ENCODE measurements at regions not wholly inside any gene's neighbourhood (a gene's known extent, or its start where the extent isn't known, plus 50 kb on each side); places are given as distances from the start of the nearest gene placed in this dataset.

- no peaks in the 10 kb centered on the region for H3K9me3 ChIP-seq (replicated peaks)
- no peaks in the 10 kb centered on the region for H3K4me1 ChIP-seq
- no peaks in the 10 kb centered on the region for H3K36me3 ChIP-seq
- H3K4me3 ChIP-seq, result no peak overlapping the region
- TF ChIP-seq CTCF (IDR thresholded peaks at IDR 0.05; ENCODE audit: borderline replicate concordance), result no peak
- H3K27me3 ChIP-seq (ENCODE audit: low read depth), result no peaks in the 10 kb centered on the region
- no peak for DNase-seq
- H3K27ac ChIP-seq (replicated peaks), result no peak overlapping the region
- intact Hi-C loops (cut with micrococcal nuclease), result no loop called here
Observed at GRCh38 chr2:82730811-82731210, 1728.3 kb downstream of the SUCLG1 start.

- H3K27ac ChIP-seq (replicated peaks), result no peak overlapping the region
- no peaks in the 10 kb centered on the region for H3K9me3 ChIP-seq (replicated peaks)
- no peaks in the 10 kb centered on the region for H3K4me1 ChIP-seq
- intact Hi-C loops (cut with micrococcal nuclease), result no loop called here
- no peak for TF ChIP-seq CTCF (IDR thresholded peaks at IDR 0.05; ENCODE audit: borderline replicate concordance)
- H3K36me3 ChIP-seq, result no peaks in the 10 kb centered on the region
- DNase-seq, result no peak
- H3K4me3 ChIP-seq, result no peak overlapping the region
- H3K27me3 ChIP-seq (ENCODE audit: low read depth), result no peaks in the 10 kb centered on the region
Observed at GRCh38 chr2:82728090-82728489, 1731.0 kb downstream of the SUCLG1 start.

- no peak for TF ChIP-seq CTCF (IDR thresholded peaks at IDR 0.05; ENCODE audit: borderline replicate concordance)
- H3K36me3 ChIP-seq, result no peaks in the 10 kb centered on the region
- peaks cover 13% of the 10 kb centered on the region for H3K9me3 ChIP-seq (replicated peaks)
- H3K27me3 ChIP-seq (ENCODE audit: low read depth), result no peaks in the 10 kb centered on the region
- no peaks in the 10 kb centered on the region for H3K4me1 ChIP-seq
- intact Hi-C loops (cut with micrococcal nuclease), result no loop called here
- DNase-seq, result no peak
- H3K27ac ChIP-seq (replicated peaks), result no peak overlapping the region
- H3K4me3 ChIP-seq, result no peak overlapping the region
Observed at GRCh38 chr2:82708681-82709080, 1750.4 kb downstream of the SUCLG1 start.

- Histone ChIP-seq H3K27ac (replicated peaks) (no peak overlapping the region), H3K4me3 (no peak overlapping the region), H3K9me3 (replicated peaks) (peaks cover 10% of the 10 kb centered on the region), H3K4me1 (no peaks in the 10 kb centered on the region), H3K36me3 (no peaks in the 10 kb centered on the region), H3K27me3 (ENCODE audit: low read depth) (no peaks in the 10 kb centered on the region)
- intact Hi-C loops (cut with micrococcal nuclease), result loop anchor here (10.0 kb wide), 1 partner anchor 498 kb away; no protein-coding TSS in a partner anchor
- DNase-seq, result no peak
- no peak for TF ChIP-seq CTCF (IDR thresholded peaks at IDR 0.05; ENCODE audit: borderline replicate concordance)
Observed at GRCh38 chr2:82697231-82697630, 1761.8 kb downstream of the SUCLG1 start.

- TF ChIP-seq CTCF (IDR thresholded peaks at IDR 0.05; ENCODE audit: borderline replicate concordance), result no peak
- Histone ChIP-seq H3K4me1 (no peaks in the 10 kb centered on the region), H3K4me3 (no peak overlapping the region), H3K9me3 (replicated peaks) (peaks cover 15% of the 10 kb centered on the region), H3K27ac (replicated peaks) (no peak overlapping the region), H3K27me3 (ENCODE audit: low read depth) (no peaks in the 10 kb centered on the region), H3K36me3 (no peaks in the 10 kb centered on the region)
- intact Hi-C loops (cut with micrococcal nuclease), result loop anchor here (10.0 kb wide), 1 partner anchor 500 kb away; no protein-coding TSS in a partner anchor
- DNase-seq, result no peak
Observed at GRCh38 chr2:82694431-82694830, 1764.6 kb downstream of the SUCLG1 start.

Measured in left ventricle myocardium inferior (tissue), 1 donor.